ENCODE measurements at regions not wholly inside any gene's neighbourhood (a gene's known extent, or its start where the extent isn't known, plus 50 kb on each side); places are given as distances from the start of the nearest gene placed in this dataset.
"Not testable (repeated sequence)": the region's sequence is repeated elsewhere in the genome, so short reads cannot be mapped to it uniquely, and the experiment has no call there.

DNA sequence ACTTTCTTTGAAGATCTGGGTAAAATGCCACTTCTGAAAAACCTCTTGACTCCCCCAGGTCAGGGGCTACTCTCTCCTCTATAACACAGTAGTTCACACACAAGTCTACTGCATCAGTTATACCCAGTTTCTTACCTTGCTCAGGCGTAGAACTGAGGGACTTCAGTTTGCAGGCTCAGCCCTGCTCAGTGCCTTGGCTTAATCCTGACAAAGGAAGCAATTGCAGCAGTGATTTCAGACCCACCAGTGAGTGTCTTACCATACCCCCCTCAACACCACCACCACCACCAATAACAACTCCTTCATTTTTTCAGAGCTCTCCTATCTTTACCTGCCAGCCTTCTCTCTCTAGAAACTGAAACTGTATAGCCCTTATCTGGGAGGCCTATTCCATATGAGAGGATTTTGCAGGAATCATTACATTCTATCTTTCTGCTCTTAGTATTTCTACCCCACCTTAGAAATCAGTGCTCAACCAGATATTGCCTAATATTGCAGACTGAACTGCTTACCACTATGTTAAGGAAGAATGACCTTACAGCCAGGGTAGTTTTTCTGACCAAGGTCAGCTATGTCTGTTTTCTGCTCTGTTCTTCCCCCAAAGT, 105.5 kb upstream of the S1PR1 start:
- Histone ChIP-seq H3K36me3 (ENCODE audit: low read depth, missing control alignments) (no peaks in the 10 kb centered on the region), H3K27me3 (no peaks in the 10 kb centered on the region), H3K4me3 (no peak overlapping the region), H3K27ac (no peak overlapping the region), H3K4me1 (peaks cover 3% of the 10 kb centered on the region), H3K9me3 (no peaks in the 10 kb centered on the region)
- no peak for DNase-seq
- intact Hi-C loops (cut with DNase I; ENCODE audit: low total_unique reads) = no loop called here
- WGBS, 2 donors = 88 to 95% methylated on average over 1 of the region's 1 CpG
- TF ChIP-seq, protein P1, sequence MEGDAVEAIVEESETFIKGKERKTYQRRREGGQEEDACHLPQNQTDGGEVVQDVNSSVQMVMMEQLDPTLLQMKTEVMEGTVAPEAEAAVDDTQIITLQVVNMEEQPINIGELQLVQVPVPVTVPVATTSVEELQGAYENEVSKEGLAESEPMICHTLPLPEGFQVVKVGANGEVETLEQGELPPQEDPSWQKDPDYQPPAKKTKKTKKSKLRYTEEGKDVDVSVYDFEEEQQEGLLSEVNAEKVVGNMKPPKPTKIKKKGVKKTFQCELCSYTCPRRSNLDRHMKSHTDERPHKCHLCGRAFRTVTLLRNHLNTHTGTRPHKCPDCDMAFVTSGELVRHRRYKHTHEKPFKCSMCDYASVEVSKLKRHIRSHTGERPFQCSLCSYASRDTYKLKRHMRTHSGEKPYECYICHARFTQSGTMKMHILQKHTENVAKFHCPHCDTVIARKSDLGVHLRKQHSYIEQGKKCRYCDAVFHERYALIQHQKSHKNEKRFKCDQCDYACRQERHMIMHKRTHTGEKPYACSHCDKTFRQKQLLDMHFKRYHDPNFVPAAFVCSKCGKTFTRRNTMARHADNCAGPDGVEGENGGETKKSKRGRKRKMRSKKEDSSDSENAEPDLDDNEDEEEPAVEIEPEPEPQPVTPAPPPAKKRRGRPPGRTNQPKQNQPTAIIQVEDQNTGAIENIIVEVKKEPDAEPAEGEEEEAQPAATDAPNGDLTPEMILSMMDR (IDR thresholded peaks at IDR 0.05) = no peak
- no peak for TF ChIP-seq POLR2A (IDR thresholded peaks at IDR 0.05)

DNA sequence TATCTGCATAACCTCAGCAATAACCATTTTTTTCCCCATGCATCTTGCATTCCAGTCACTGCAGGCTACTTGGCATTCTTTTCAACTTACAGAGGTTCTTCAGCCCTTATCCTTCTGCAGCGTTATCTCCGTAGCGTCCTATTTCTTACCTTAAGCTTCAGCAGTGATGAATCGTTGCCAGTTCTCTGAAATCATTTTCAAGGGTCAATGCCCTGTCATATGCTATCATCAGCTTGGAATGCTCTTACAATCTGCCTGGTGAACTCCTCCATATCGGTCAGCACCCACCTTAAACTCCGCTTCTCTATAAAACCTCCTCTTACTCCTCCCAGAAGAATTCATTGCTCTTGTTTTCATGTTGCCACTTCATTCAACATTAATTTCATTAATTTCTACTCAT, 105.1 kb upstream of the DPH5 start:
- TF ChIP-seq, protein P1 (IDR thresholded peaks at IDR 0.05) = no peak
- no peak for TF ChIP-seq POLR2A (IDR thresholded peaks at IDR 0.05)
- Histone ChIP-seq H3K27me3 (no peaks in the 10 kb centered on the region), H3K4me1 (peaks cover 3% of the 10 kb centered on the region), H3K4me3 (no peak overlapping the region), H3K36me3 (ENCODE audit: low read depth, missing control alignments) (no peaks in the 10 kb centered on the region), H3K27ac (no peak overlapping the region), H3K9me3 (no peaks in the 10 kb centered on the region)
- no peak for DNase-seq
- 22 to 29% methylated on average over 6 of the region's 6 CpGs for WGBS, 2 donors
- intact Hi-C loops (cut with DNase I; ENCODE audit: low total_unique reads) = no loop called here

DNA sequence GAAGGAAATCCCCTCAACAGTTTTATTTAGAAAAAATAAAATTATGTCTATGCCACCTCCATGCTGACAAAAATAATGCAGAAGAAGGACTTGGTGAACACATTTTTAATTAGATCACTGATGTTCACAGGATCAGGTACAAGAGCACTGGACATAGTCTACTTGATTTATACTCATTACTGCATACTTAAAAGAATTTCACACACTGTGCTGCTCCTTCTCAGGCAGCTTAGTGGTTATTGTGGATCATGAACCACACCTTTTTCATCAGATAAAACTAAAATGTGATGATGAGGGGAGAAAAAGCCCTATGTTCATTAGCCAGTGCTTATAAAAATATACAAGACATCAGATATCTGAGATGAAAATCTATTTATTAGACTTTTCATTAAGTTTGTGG, 103.3 kb upstream of the DPH5 start:
- H3K27me3 ChIP-seq = no peaks in the 10 kb centered on the region
- intact Hi-C loops (cut with DNase I; ENCODE audit: low total_unique reads) = no loop called here
- DNase-seq = no peak

DNA sequence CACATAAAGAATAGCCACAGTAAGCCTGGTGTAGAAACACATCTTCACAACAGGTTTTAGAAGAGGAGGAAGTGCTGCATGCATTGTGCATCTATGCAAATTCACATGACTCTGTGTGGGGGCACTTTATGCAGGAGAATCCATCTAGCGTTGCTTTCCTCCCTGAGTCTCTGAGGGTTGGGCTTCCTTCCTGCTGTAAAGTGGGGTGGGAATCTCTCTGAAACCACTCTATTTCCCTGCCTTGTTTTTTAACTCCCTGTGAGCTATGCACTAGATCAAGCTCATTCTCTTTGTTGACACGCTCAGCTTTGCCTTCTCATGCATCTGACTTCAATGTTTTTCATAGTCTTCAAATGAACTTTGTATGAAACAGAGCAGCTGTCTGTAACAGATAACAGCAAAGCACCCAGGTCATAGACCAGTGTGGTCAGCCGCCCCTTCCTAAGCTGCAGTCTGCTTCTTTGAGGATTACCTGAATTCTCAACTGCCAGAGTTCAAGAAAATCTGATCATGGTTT, 102.7 kb upstream of the DPH5 start:
- Histone ChIP-seq H3K4me3 (no peak overlapping the region), H3K36me3 (ENCODE audit: low read depth, missing control alignments) (no peaks in the 10 kb centered on the region), H3K4me1 (peaks cover 3% of the 10 kb centered on the region), H3K9me3 (no peaks in the 10 kb centered on the region), H3K27ac (no peak overlapping the region), H3K27me3 (no peaks in the 10 kb centered on the region)
- WGBS, 2 donors = 28 to 46% methylated on average over 3 of the region's 3 CpGs
- intact Hi-C loops (cut with DNase I; ENCODE audit: low total_unique reads) = no loop called here
- DNase-seq = no peak
- TF ChIP-seq, protein P1 (IDR thresholded peaks at IDR 0.05) = no peak
- TF ChIP-seq POLR2A (IDR thresholded peaks at IDR 0.05) = no peak

More for the DNA sequence above, 103.3 kb upstream of the DPH5 start:
- peaks cover 3% of the 10 kb centered on the region for H3K4me1 ChIP-seq
- H3K9me3 ChIP-seq = no peaks in the 10 kb centered on the region
- H3K27ac ChIP-seq = no peak overlapping the region
- no peaks in the 10 kb centered on the region for H3K36me3 ChIP-seq (ENCODE audit: low read depth, missing control alignments)
- TF ChIP-seq POLR2A (IDR thresholded peaks at IDR 0.05) = no peak
- TF ChIP-seq, protein P1 (IDR thresholded peaks at IDR 0.05) = no peak
- H3K4me3 ChIP-seq = no peak overlapping the region

DNA sequence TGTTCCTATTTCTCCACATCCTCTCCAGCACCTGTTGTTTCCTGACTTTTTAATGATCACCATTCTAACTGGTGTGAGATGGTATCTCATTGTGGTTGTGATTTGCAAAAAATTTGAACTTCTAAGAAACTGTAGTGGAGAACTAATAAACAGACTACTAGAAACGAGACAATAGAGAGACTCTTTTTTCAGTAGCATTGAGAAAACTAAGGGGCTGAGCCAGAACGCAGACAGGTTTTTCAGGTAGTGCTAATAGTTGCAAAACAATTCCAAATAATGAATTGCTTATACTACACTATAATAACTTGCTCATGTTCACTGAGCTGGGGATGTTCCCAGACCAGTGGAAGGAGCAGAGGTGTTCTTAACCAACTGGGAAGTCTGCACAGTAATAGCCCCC, 98.8 kb upstream of the DPH5 start:
- TF ChIP-seq POLR2A (IDR thresholded peaks at IDR 0.05) = no peak
- TF ChIP-seq, protein P1 (IDR thresholded peaks at IDR 0.05) = no peak
- Histone ChIP-seq H3K27ac (no peak overlapping the region), H3K27me3 (no peaks in the 10 kb centered on the region), H3K4me1 (no peaks in the 10 kb centered on the region), H3K9me3 (no peaks in the 10 kb centered on the region), H3K36me3 (ENCODE audit: low read depth, missing control alignments) (no peaks in the 10 kb centered on the region), H3K4me3 (no peak overlapping the region)
- no peak for DNase-seq
- WGBS, 2 donors = 91 to 94% methylated on average over 2 of the region's 2 CpGs
- intact Hi-C loops (cut with DNase I; ENCODE audit: low total_unique reads) = no loop called here

DNA sequence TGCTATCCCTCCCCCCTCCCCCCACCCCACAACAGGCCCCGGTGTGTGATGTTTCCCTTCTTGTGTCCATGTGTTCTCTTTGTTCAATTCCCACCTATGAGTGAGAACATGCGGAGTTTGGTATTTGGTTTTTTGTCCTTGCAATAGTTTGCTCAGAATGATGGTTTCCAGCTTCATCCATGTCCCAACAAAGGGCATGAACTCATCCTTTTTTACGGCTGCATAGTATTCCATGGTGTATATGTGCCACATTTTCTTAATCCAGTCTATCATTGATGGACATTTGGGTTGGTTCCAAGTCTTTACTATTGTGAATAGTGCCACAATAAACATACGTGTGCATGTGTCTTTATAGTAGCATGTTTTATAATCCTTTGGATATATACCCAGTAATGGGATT, 98.3 kb upstream of the DPH5 start:
- intact Hi-C loops (cut with DNase I; ENCODE audit: low total_unique reads) = not testable (repeated sequence)
- WGBS, 2 donors = 86 to 92% methylated on average over 3 to 4 of the region's 4 CpGs

More for the DNA sequence above, 98.3 kb upstream of the DPH5 start:
- H3K4me3 ChIP-seq; H3K36me3 ChIP-seq (ENCODE audit: low read depth, missing control alignments); DNase-seq; H3K27me3 ChIP-seq; H3K27ac ChIP-seq; H3K4me1 ChIP-seq; H3K9me3 ChIP-seq: not testable (repeated sequence)
